ENCODE measurements at regions not wholly inside any gene's neighbourhood (a gene's known extent, or its start where the extent isn't known, plus 50 kb on each side); places are given as distances from the start of the nearest gene placed in this dataset.
A peak's percentile ranks its signal among the peaks of the same experiment; 100 is the strongest.

DNA sequence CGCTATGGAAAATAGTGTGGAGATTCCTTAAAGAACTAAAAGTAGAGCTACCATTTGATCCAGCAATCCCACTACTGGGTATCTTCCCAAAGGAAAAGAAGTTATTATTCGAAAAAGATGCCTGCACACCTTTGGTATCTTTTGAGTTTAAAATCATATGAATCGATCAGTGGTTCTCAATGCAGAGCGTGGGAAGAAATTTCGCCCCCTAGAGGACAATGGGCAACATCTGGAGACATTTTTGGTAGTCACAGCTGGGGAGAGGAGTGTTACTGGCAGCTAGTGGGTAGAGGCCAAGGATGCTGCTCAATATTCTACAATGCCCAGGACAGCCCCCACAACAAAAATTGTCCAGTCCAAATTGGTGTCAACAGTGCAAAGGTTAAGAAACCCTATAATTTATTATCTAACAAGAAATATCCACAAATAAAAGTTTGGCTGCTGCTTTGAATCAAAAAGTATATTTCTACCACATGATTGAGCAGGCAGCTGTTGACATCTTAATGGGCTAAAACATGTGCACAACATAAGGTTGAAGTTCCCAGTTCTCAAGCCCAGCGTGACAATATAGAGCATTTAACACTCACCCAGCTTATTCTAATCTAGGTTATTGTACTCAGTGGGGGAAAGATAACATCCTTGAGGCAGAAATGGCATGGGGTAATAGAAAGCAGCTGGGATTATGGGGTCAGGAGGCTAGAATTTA is 425.7 kb downstream of the LRATD1 start:
- Histone ChIP-seq H3K9me3 (no peaks in the 10 kb centered on the region), H3F3A (replicated peaks; ENCODE audit: insufficient read depth) (no peaks in the 10 kb centered on the region), H2AFZ (ENCODE audit: low read depth) (no peak overlapping the region), H3K4me1 (ENCODE audit: control insufficient read depth in 1 of 2, insufficient read depth in 2 of 2, low read depth in 1 of 2, low read length in 1 of 2) (peaks cover 0 to 16% of the 10 kb centered on the region in 2 experiments; a peak in 2 of 4 replicates), H3K36me3 (replicated peaks in 1 of 2; ENCODE audit: control insufficient read depth in 1 of 2, insufficient read depth in 2 of 2, low read length in 1 of 2) (no peaks in the 10 kb centered on the region), H3K27me3 (ENCODE audit: insufficient read depth) (no peaks in the 10 kb centered on the region), H3K9me2 (no peaks in the 10 kb centered on the region), H3K9ac (no peak overlapping the region), H3K4me2 (no peak overlapping the region), H3K4me3 (ENCODE audit: low read depth in 2 of 2, low read length in 1 of 2) (no peak overlapping the region), H3K27ac (ENCODE audit: low read depth in 2 of 2, low read length in 1 of 2) (no peak overlapping the region), H3K79me2 (ENCODE audit: insufficient read depth) (no peaks in the 10 kb centered on the region), H4K20me1 (ENCODE audit: insufficient read depth) (no peaks in the 10 kb centered on the region)
- 34% methylated on average over 6 of the region's 6 CpGs for WGBS (ENCODE audit: low lambda C conversion rate)
- no peak for DNase-seq
- ChIA-PET CTCF (interaction anchor here (0.6 to 3.1 kb wide), 19 partner anchors 9 to 1765 kb away, joined by 3 to 19 read pairs (median 3); partner anchors contain the start of gene NBAS), POLR2A (no interaction called here)
- TF ChIP-seq EP300 (IDR thresholded peaks at IDR 0.05; ENCODE audit: borderline replicate concordance in 1 of 2, low read depth in 1 of 2, low read length in 1 of 2) (no peak), RAD21 (IDR thresholded peaks at IDR 0.05; ENCODE audit: low read length) (peak; percentile 38; the same call in 1 of the 2 replicates)
- TF ChIP-seq, protein P1, sequence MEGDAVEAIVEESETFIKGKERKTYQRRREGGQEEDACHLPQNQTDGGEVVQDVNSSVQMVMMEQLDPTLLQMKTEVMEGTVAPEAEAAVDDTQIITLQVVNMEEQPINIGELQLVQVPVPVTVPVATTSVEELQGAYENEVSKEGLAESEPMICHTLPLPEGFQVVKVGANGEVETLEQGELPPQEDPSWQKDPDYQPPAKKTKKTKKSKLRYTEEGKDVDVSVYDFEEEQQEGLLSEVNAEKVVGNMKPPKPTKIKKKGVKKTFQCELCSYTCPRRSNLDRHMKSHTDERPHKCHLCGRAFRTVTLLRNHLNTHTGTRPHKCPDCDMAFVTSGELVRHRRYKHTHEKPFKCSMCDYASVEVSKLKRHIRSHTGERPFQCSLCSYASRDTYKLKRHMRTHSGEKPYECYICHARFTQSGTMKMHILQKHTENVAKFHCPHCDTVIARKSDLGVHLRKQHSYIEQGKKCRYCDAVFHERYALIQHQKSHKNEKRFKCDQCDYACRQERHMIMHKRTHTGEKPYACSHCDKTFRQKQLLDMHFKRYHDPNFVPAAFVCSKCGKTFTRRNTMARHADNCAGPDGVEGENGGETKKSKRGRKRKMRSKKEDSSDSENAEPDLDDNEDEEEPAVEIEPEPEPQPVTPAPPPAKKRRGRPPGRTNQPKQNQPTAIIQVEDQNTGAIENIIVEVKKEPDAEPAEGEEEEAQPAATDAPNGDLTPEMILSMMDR (IDR thresholded peaks at IDR 0.05), result peak; percentile 36

GRCh38 chr2:15058721-15059157 is 426.2 kb downstream of the LRATD1 start:
- Histone ChIP-seq H2AFZ (ENCODE audit: low read depth) (no peak overlapping the region), H3K36me3 (replicated peaks in 1 of 2; ENCODE audit: control insufficient read depth in 1 of 2, insufficient read depth in 2 of 2, low read length in 1 of 2) (no peaks in the 10 kb centered on the region), H3K9ac (no peak overlapping the region), H3K27me3 (ENCODE audit: insufficient read depth) (no peaks in the 10 kb centered on the region), H3K4me1 (ENCODE audit: control insufficient read depth in 1 of 2, insufficient read depth in 2 of 2, low read depth in 1 of 2, low read length in 1 of 2) (peaks cover 0 to 16% of the 10 kb centered on the region in 2 experiments; a peak in 2 of 4 replicates), H3K4me2 (no peak overlapping the region), H3K9me3 (no peaks in the 10 kb centered on the region), H3K4me3 (ENCODE audit: low read depth in 2 of 2, low read length in 1 of 2) (no peak overlapping the region), H3K27ac (ENCODE audit: low read depth in 2 of 2, low read length in 1 of 2) (no peak overlapping the region; a peak in 1 of 4 replicates), H4K20me1 (ENCODE audit: insufficient read depth) (no peaks in the 10 kb centered on the region), H3F3A (replicated peaks; ENCODE audit: insufficient read depth) (no peaks in the 10 kb centered on the region), H3K79me2 (ENCODE audit: insufficient read depth) (no peaks in the 10 kb centered on the region), H3K9me2 (no peaks in the 10 kb centered on the region)
- 17% methylated on average over 3 of the region's 3 CpGs for WGBS (ENCODE audit: low lambda C conversion rate)
- POLR2A ChIA-PET, result no interaction called here
- CTCF ChIA-PET, result interaction anchor here (0.8 to 3.1 kb wide), 16 partner anchors 7 to 503 kb away, joined by 3 to 19 read pairs (median 3); partner anchors contain the start of gene NBAS
- no peak for DNase-seq
- TF ChIP-seq FOXJ3 (CRISPR knock-in tag; IDR thresholded peaks at IDR 0.05), result no peak
- TF ChIP-seq ELF1 (IDR thresholded peaks at IDR 0.05), result no peak
- no peak for TF ChIP-seq RAD21 (IDR thresholded peaks at IDR 0.05; ENCODE audit: low read length)
- no peak for TF ChIP-seq EZH2phosphoT487 (IDR thresholded peaks at IDR 0.05; ENCODE audit: borderline replicate concordance, low read depth)
- no peak for TF ChIP-seq FOSL2 (IDR thresholded peaks at IDR 0.05; ENCODE audit: borderline replicate concordance, low read depth)
- no peak for TF ChIP-seq NRF1 (IDR thresholded peaks at IDR 0.05; ENCODE audit: low read depth, low read length)
- TF ChIP-seq TAF1 (IDR thresholded peaks at IDR 0.05; ENCODE audit: borderline replicate concordance, low read depth, low read length), result no peak
- TF ChIP-seq GABPA (IDR thresholded peaks at IDR 0.05; ENCODE audit: low read depth), result no peak
- TF ChIP-seq, protein P1 (IDR thresholded peaks at IDR 0.05), result no peak
- no peak for TF ChIP-seq RFX5 (IDR thresholded peaks at IDR 0.05; ENCODE audit: low read length)
- TF ChIP-seq YY1 (IDR thresholded peaks at IDR 0.05; ENCODE audit: low read depth), result no peak

Data from SK-N-SH (cell line).